Activated CD4-positive, alpha-beta T cell treated with anti-CD3 and anti-CD28 coated beads for 4 hours (primary cell): ENCODE measurements at regions not wholly inside any gene's neighbourhood (a gene's known extent, or its start where the extent isn't known, plus 50 kb on each side); places are given as distances from the start of the nearest gene placed in this dataset.

Experiments
- DNase-seq, 2 donors: peaks; one replicate each; pipeline ENCODE4 v3.0.0-alpha.2; 2020

- DNase-seq, result no peak
These were observed 167.2 kb upstream of the SATB2 start for GRCh38 chr2:199624958-199625357.

GRCh38 chr2:199612509-199613130 lies 154.9 kb upstream of the SATB2 start:
- DNase-seq, result no peak

- no peak for DNase-seq
These were observed 150.2 kb upstream of the SATB2 start for GRCh38 chr2:199607914-199608313.

- no peak for DNase-seq
These were observed 148.5 kb upstream of the SATB2 start for GRCh38 chr2:199606193-199606780.

GRCh38 chr2:199603721-199604291 lies 146.1 kb upstream of the SATB2 start:
- DNase-seq, result no peak

GRCh38 chr2:199602896-199603717 lies 145.4 kb upstream of the SATB2 start:
- DNase-seq, result no peak

- DNase-seq, result no peak
These were observed 144.6 kb upstream of the SATB2 start for GRCh38 chr2:199602271-199602895.

GRCh38 chr2:199596549-199596948 lies 138.8 kb upstream of the SATB2 start:
- DNase-seq, result no peak

- no peak for DNase-seq
These were observed 136.7 kb upstream of the SATB2 start for GRCh38 chr2:199594443-199594842.

- no peak for DNase-seq
These were observed 134.1 kb upstream of the SATB2 start for GRCh38 chr2:199591826-199592225.

GRCh38 chr2:199590321-199591203 lies 132.8 kb upstream of the SATB2 start:
- DNase-seq, result no peak

- no peak for DNase-seq
These were observed 131.6 kb upstream of the SATB2 start for GRCh38 chr2:199589306-199589705.

- no peak for DNase-seq
These were observed 130.3 kb upstream of the SATB2 start for GRCh38 chr2:199588054-199588453.

- no peak for DNase-seq
These were observed 128.9 kb upstream of the SATB2 start for GRCh38 chr2:199586646-199587045.

GRCh38 chr2:199583676-199584075 lies 125.9 kb upstream of the SATB2 start:
- no peak for DNase-seq

- DNase-seq, result no peak
These were observed 124.2 kb upstream of the SATB2 start for GRCh38 chr2:199581935-199582360.

GRCh38 chr2:199581408-199581807 lies 123.7 kb upstream of the SATB2 start:
- no peak for DNase-seq

GRCh38 chr2:199575416-199575815 lies 117.7 kb upstream of the SATB2 start:
- no peak for DNase-seq

- DNase-seq, result no peak
These were observed 114.8 kb upstream of the SATB2 start for GRCh38 chr2:199572571-199572970.

GRCh38 chr2:199570934-199571333 lies 113.2 kb upstream of the SATB2 start:
- no peak for DNase-seq

GRCh38 chr2:199569336-199569735 lies 111.6 kb upstream of the SATB2 start:
- DNase-seq, result no peak

GRCh38 chr2:199558156-199558555 lies 100.4 kb upstream of the SATB2 start:
- no peak for DNase-seq
